ENCODE measurements at regions not wholly inside any gene's neighbourhood (a gene's known extent, or its start where the extent isn't known, plus 50 kb on each side); places are given as distances from the start of the nearest gene placed in this dataset.

GRCh38 chr12:24113701-24114100 is 164.2 kb upstream of the SOX5 start:
- Histone ChIP-seq H3K4me3 (replicated peaks in 1 of 3; ENCODE audit: insufficient read depth in 1 of 3, low read depth in 1 of 3, low read length in 3 of 3) (no peak overlapping the region), H3K36me3 (ENCODE audit: control insufficient read depth in 2 of 2, extremely low read depth in 1 of 2, insufficient read depth in 2 of 2, low read length in 2 of 2) (no peaks in the 10 kb centered on the region), H3K4me1 (ENCODE audit: control insufficient read depth, extremely low read depth, insufficient read depth, low read length) (peaks cover 11% of the 10 kb centered on the region), H3K4me2 (ENCODE audit: insufficient read depth, low read length) (no peak overlapping the region), H3K9me3 (replicated peaks; ENCODE audit: control insufficient read depth, insufficient read depth, low read length) (no peaks in the 10 kb centered on the region), H4K20me1 (replicated peaks; ENCODE audit: control insufficient read depth, extremely low read depth, insufficient read depth, low read length) (no peaks in the 10 kb centered on the region), H3K27me3 (ENCODE audit: control insufficient read depth in 2 of 2, insufficient read depth in 2 of 2, low read length in 2 of 2) (no peaks in the 10 kb centered on the region), H3K27ac (ENCODE audit: insufficient read depth, low read depth, low read length) (no peak overlapping the region), H3K79me2 (ENCODE audit: control insufficient read depth, insufficient read depth, low read length) (no peaks in the 10 kb centered on the region), H3K9ac (replicated peaks; ENCODE audit: extremely low read depth, insufficient read depth, low read length) (no peak overlapping the region), H2AFZ (ENCODE audit: low read depth, low read length) (no peak overlapping the region), H3K9me1 (replicated peaks; ENCODE audit: control insufficient read depth, extremely low read depth, insufficient read depth, low read length) (no peaks in the 10 kb centered on the region)
- POLR2A ChIA-PET: no interaction called here
- BruUV-seq (replicated peaks): no TSS peak
- no peak for FAIRE-seq
- intact Hi-C loops (cut with micrococcal nuclease): loop anchor here (5.0 kb wide), 2 partner anchors 114 to 234 kb away; no protein-coding TSS in a partner anchor
- TF ChIP-seq POLR2A (IDR thresholded peaks at IDR 0.05; ENCODE audit: low read depth, low read length) (no peak), JUN (IDR thresholded peaks at IDR 0.05; ENCODE audit: borderline replicate concordance, insufficient read depth, insufficient read length, low read depth) (no peak), MYC (IDR thresholded peaks at IDR 0.05; ENCODE audit: low read depth, low read length) (no peak), POLR2AphosphoS5 (IDR thresholded peaks at IDR 0.05; ENCODE audit: insufficient read depth, low read depth, low read length) (no peak), GATA2 (IDR thresholded peaks at IDR 0.05; ENCODE audit: insufficient read depth, insufficient read length, low read depth, low read length) (no peak), CTCF (IDR thresholded peaks at IDR 0.05; ENCODE audit: extremely low read depth in 1 of 2, insufficient read depth in 1 of 2, low read depth in 1 of 2, low read length in 2 of 2) (no peak), MAX (IDR thresholded peaks at IDR 0.05; ENCODE audit: insufficient read depth, insufficient read length) (no peak), EZH2 (IDR thresholded peaks at IDR 0.05; ENCODE audit: borderline replicate concordance, low read depth, low read length, severe bottlenecking) (no peak), FOS (IDR thresholded peaks at IDR 0.05; ENCODE audit: borderline replicate concordance, insufficient read depth, low read length) (no peak)
- peak; percentile 23 for DNase-seq (ENCODE audit: low read depth, low spot score)
- dilution Hi-C loops (cut with MboI; ENCODE audit: extremely low pct_ligation_motif_present, low sequenced_read_pairs): no loop called here
- CTCF ChIA-PET: interaction anchor here (0.6 to 1.6 kb wide), 2 partner anchors 37 to 614 kb away, joined by 3 to 4 read pairs; no protein-coding TSS in a partner anchor
